T-helper 1 cell treated with Interleukin-12 subunit alpha and Interleukin-12 subunit beta and Interleukin-4 antibody, amounts not matched to agents 30 ng/mL and 1 ng/mL, for 36 hours (primary cell): ENCODE measurements at regions not wholly inside any gene's neighbourhood (a gene's known extent, or its start where the extent isn't known, plus 50 kb on each side); places are given as distances from the start of the nearest gene placed in this dataset.

Source experiments
- intact Hi-C: fragments of 100-400 bp; cut with micrococcal nuclease; formaldehyde crosslinking; loops from one replicate; pipeline ENCODE4 v1.15.1; 2024

DNA sequence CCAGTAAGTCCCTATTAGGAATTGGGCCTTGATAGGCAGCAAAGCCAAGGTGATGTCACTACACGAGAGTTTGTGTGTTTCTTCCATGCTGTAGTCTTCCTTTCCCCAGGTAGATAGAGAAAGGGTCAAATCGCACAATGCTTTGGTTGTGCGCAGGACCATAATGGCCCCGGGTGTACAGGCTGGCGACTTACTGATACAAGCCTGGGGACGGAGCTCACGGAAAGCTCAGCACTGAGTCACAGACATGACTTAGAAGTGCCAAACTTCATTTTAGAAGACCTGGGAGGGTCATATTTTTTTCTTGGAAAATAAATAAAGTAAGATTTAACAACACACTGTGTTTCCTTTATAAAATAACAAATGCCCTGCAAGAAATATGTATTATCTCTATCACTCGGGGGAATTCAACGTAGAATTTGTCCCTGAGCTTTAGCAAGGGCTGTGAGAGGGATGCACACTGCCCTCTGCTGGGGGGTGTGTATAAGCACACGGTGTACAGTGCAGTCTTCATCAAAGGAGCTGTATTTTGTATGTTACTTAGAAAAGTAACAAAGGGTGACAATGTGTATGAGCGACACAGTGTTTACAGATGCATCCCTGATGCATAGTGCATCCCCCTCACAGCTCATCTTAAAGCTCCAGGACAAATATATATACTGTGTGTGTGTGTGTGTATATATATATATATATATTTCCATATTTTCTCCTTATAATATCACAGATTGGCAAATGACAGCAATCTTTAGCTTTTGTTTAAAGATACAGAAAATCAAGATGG, 254.5 kb upstream of the VEGFC start:
- intact Hi-C loops = loop anchor here (1.0 to 10.0 kb wide), 3 partner anchors 257 to 1012 kb away; no protein-coding TSS in a partner anchor

DNA sequence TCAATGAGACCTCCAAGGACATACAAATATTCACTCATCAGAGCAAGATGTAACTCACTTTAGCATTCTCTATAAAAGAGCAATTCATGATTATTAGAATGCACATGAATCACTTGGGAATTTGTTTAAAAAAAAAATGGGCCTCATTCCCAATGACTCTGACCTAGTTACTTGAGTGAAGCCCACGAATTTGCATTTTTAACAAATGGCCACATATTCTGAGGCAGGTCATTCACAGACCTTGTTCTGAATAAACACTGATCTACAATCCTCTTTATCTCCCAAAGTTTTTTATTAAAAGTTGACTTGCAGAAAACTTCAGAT, 255.1 kb upstream of the VEGFC start:
- intact Hi-C loops = loop anchor here (1.0 to 10.0 kb wide), 3 partner anchors 258 to 1013 kb away; no protein-coding TSS in a partner anchor

DNA sequence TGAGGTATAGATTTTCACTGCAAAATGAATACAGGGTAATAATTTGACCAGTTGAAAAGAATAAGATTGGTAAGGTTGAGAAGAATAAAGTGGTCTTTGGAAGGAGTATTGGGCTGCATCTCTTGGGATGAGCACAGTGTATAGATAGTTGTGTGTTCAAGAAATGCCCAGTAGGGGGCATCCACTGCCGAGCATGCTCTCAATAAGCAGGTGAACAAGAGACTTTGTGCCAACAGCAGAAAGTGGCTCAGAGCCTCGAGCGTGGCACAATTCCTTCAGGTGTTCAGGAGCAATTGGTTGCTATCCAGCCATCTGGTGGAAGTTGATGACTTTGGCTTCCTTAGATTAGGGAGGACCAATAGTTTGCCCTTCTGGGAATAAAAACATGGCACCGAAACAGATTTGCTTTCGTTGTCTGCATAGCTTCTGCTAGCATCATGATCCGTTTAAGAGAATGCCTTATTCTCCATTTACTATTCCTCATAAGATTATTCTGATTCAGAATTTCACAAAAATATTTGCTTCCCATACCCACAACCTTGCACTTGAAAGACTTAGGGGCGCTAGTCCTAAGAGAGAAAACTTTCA, 258.1 kb upstream of the NEIL3 start:
- intact Hi-C loops = loop anchor here (1.0 to 2.0 kb wide), 3 partner anchors 199 to 675 kb away; no protein-coding TSS in a partner anchor

DNA sequence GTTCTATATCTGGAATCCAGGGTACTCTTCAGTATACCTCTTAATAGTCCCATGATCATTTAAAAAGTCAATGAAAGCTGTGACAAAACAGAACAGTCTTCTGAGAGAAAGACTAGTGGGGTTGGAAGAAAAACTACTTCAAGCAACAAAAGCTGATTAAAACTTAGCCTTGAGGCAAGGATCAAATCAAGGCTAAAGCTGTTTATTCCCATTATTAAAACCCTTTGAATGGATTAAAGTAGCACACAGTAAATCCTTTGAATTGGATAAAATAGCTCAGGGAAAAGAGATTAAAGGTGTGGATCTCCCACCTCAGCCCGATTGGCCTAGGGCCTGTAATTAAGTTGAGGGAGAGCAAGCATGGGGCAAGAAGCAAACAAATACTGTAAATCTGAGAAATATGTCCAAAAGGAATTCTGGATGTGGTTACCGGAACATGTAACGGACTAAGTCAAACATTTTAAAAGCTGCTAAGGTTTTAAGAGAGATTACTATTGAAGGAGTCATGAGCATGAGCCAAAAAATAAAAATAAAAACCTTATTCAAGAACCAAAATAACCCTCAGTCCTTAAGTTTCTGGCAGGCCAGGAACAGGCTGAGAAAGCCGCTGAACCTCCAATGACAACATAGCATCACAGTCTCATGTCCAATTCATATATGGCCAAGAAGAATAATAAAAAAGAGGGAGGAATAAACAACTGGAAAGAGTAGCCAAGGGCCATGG, 257.3 kb upstream of the NEIL3 start:
- intact Hi-C loops = no loop called here

DNA sequence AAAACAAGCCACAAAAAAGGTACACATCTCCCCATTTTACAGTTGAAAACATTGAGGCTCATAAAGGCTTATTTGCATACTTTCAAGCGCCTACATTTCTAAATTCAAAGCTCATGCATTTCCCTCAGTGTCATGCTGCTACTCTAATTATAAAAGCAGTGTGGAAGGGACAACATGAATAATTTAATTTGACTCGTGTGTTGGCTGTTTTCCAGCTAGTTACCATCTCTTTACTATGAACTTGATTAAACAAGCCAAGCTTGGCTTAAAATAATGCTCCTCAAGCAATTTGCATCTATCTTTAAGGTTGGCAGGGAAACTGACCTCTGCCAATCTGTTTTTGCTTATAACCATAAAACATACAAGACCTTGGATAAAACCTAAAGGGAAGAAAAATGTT, 252.5 kb upstream of the NEIL3 start:
- intact Hi-C loops = no loop called here

DNA sequence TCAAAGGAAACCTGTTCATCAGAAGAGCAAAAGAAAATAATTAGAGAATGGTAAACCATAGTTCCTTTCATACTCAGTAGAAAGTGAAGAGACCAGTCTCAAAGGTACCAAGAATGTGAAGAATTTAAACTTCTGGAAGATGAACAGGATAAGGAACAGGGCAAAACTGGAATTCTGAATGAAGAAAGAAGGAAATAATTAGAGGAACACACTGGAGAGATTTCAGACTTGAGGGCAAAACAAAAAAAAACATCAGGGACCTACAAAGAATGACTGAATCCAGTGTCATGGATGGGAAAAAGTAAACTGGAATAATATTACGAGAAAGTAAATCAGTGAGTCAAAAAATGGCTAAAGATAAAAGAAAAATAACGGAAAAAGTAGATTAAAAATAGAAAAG, 245.6 kb upstream of the NEIL3 start:
- intact Hi-C loops = no loop called here

DNA sequence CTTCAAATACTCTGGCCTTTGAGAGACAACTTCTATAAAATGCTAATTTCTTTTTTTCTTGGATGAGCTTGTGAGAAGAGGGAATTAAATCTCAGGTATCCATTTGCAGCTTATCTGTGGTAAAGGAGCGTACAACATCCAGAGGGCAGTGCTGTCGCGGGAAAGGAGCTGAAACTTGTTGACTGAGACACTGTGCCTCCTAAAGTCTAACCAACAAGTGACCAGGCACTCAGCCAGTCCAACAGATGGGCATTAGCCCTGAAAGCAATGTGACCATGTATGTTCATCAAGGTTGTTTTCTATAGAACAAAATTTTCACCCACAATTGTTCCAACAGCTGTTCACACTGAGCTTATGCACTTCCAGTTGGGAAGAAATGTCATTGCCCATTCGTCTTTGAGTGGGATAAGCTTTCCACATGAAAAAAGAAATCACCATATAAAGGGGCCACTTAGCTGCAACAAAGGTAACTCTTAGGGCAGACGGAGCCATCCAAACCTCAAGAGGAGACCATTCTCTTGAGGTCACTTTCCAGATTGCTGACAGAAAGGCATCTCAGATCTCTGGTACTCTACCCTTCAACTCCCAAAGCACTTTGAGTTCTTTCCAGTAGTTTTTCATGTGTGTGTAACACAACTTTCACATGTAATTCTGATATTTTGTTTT, 244.8 kb upstream of the NEIL3 start:
- intact Hi-C loops = no loop called here

DNA sequence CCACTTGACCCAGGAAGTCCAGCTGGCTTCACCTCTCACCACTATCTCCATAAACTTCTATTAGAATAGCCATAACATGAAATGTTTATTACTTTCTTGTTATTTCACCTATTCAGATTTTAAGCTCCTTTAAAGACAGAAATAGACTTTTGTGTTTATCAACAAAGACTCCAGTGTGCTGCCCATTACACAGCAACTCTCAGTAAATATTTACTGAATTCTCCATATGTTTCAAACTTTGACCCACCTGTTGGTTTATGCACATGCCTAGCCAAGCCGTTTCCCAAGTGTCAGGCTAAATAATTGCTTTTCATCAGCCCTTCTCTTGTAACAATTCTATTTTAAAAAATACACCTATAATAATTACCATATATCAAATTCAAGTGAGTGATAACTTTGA, 242.9 kb upstream of the NEIL3 start:
- intact Hi-C loops = no loop called here

DNA sequence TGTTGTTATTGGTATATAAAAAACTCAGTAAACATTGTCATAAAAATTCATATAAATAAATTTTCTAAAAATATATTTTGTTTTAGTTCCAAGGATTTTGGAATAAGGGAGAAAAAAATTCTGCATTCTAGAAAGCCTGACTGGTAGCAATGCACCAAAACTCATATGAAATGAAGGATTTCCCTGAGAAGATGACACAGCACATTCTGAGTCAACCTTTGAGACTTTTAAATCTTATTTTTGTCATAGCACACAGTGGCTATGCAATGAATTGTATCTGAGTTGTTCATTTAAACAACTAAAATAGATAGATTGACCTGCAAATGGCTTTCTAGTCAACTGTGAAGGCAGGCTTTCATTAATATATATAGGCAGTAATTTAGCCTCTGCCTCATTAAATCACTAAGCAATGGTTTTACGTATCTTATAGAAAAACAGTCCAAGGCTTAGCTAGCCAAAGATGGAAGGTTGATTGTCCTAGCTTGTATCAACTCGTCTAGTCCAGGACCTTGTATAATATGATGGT, 239.1 kb upstream of the NEIL3 start:
- intact Hi-C loops = no loop called here

DNA sequence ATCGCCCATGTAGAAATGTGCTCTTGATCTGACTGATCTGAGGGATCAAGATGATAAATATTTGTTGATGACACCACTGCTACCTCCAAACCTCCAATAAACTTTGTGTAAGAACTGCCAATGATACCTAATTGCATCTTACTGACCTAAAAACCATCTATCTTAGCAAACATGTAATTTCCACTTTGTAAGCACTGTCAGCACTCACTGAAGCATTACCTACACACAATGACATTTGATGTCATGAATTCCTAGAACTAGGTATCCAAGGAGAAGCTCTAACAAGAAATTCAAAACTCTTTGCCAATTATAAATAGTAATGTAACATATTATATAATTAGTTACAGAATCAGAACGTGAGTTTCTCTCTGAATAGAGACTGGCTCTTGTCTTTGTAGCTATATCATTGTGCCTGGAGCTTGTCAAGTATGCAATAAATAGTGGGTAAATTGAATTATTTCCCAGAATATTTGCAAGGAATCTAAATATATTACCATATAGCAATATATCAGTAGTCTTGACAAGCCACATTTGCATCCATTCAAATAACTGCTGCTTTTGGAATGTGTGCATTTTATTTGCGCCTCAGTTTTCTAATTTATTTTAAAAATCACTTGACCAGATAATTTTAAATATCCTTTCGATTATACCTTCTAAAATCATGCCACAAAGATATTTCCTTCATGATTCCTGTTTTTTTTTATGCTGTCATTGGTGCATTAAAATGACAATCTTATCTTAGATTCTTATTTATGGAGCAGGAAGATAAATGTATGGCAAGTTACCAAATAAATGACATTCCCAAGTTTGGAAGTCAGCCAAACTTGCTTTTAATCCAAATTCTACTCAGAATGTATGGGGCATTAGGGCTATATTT, 232.3 kb upstream of the NEIL3 start:
- intact Hi-C loops = no loop called here

DNA sequence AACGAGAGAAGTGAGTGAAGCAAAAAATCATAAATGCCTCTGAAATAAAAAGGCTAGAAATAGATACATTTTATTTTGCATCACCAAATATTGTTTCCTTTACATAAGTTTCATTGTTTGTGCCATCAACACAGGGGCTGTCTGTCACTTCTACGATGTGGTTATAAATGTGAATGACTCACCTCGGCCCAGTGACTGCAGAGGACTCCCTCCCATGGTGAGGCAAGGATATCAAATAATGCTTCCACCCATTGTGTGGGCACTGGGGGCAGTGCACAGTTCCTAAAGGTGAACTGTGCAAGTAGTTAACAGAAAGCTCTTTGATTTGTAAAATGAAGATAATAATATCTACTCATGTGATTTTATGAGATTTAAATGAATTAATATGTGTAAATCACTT, 230.3 kb upstream of the NEIL3 start:
- intact Hi-C loops = no loop called here

DNA sequence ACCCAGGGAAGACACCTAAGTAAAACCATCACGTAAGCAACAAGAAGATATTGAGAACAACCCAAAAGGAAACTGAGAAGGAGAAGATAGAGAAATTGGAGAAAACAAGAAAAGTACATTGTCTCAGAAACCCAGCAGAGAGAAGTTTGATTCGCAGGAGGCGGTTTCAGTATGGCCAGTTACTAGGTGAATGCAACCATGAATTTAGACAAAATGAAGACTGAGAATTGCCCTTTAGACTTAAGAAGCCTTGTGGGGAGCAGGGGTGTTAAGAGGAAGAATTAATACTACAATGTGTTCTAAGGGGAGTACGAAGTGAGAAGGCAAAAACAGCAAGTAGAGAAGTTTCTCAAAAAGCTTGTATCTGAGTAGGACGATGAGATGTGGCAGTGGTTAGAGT, 229.3 kb upstream of the NEIL3 start:
- intact Hi-C loops = no loop called here

DNA sequence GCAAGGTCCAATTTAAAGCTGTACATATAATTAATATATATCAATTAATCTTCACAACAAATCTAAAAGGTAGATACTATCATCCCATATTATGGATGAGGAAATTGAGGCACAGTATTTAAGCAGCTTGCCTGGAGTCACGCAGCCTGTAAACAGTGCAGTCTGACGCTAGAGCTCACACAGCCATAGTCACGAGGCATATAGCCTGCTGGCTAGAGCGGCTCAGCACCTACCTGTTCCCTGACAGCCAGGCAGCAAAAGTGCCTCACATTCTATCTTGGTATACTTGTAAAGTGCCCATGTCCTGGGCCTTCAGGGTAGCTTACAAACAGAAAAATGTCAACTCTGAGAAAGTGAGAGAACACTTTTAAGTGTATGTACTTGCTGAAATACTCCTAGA, 222.6 kb upstream of the NEIL3 start:
- intact Hi-C loops = no loop called here

DNA sequence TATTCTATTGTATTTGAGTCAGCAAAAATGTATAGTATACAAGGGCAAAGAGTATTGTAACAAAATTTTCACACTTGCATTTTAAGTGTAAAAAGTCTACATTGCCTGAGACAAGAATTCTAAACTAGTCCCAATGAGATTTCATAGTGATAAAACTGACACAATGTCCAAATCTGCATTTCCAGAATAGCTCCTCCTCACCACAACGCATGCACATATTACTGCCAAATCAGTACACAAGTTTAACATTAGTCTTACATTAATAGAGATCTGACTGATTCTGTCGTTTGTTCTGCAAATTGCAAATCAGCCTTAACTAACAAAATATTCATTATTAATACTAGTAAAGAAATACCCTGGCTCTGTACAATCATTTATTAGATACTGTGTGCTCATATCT, 222.2 kb upstream of the NEIL3 start:
- intact Hi-C loops = no loop called here

DNA sequence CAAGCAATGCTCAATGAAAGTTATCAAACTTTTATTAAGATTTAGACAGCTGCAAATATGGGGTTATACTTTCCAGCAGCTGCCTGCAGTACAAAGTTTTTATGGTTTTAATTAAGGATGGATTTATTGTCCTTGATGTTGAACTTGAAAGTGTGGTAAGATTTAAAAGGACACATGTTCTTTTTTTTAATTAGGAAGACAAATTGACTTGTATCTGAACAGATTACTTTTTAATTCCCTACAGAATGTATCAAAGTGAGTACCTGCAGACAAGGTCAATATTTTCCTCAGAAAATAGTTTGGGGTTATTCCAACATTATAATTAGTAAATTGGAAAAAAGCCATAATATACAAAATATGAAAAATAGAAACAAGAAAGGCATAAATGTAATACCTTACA, 218.2 kb upstream of the NEIL3 start:
- intact Hi-C loops = loop anchor here (5.0 kb wide), 1 partner anchor 111 kb away; no protein-coding TSS in a partner anchor

DNA sequence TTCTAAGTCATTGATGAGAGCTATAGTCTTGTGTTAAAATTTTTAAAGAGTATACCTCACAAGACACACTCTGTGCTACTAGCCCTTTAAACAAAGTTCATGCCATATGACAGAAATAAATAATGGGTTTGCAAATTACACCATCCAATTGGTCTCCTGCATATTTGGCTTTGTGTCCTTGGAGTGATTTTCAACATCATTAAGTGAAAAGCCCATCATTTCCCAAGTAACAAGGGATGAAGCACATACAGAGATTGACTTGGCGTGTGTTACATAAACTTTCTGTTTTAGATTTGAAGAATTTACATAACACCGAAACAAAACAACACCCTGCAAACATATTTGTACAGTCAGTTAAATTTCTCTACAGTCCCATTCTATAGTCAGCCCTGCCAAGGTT, 216.9 kb upstream of the NEIL3 start:
- intact Hi-C loops = loop anchor here (5.0 kb wide), 1 partner anchor 109 kb away; no protein-coding TSS in a partner anchor

DNA sequence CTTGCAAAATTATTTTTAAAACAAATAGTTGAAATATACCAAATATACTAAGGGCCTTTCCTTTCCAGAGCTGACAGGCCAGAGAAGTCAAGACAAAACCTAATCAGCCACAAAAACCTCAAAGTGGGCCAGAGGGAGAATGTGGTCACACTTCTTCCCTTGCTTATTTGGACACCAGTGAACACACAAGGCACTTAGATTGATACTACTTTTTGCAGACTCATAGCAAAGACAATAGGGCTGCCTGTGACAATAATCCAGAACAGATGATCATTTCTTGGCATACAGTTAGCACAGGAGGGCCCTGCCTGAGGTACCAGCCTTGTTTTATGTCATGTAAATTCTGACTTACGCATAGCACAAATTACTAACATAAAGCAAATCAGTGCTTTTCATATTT, 215.7 kb upstream of the NEIL3 start:
- intact Hi-C loops = loop anchor here (5.0 kb wide), 1 partner anchor 108 kb away; no protein-coding TSS in a partner anchor

DNA sequence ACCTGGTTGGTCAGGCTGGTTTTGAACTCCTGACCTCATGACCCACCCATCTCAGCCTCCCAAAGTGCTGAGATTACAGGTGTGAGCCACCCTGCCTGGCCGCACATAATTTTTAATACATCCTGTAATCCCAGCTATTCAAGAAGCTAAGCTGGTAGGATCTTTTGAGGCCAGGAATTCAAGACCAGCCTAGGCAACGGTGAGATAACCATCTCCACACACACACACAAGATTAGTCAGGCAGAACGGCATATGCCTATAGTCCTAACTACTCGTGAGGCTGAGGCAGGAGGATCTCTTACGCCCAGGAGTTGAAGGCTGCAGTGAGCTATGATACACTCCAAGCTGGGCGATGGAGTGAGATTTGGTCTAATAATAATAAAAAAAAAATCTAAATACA, 212.4 kb upstream of the NEIL3 start:
- intact Hi-C loops = no loop called here

DNA sequence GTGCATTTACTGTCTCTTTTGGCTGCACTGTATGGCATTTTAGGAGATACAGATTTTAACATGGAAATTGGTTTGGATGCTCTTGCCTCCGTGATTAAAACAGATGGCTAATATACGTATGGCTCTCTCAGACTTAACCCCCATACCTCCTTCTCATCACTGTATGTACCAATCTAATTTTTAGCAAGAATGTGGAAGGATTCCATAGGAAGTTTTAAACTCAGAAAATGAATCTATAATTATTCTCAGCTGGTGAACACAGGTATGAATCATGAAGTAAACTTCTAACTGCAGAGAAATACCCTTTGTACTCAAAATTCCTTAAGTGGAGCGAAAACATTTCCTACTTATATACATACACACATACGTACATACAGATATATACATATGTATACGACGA, 210.5 kb upstream of the NEIL3 start:
- intact Hi-C loops = no loop called here

DNA sequence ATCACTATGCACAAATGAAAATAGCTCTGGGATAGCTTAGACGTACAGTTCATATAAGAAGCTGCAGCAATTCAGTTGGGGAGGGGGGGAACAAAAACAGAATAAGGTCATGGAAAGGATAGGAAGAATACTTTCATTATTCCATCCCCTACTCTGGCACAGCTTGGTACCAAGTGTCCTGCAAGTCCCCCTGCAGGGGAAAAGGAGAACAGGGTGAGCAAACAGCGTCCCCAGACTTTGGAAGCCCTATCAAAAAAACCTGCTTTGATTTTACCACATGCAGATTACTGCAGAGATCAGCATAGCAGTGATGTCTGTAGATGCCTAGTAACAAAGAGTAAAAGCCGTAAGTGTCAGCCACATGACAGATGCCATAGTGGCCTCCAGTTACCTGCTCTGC, 209.4 kb upstream of the NEIL3 start:
- intact Hi-C loops = no loop called here

DNA sequence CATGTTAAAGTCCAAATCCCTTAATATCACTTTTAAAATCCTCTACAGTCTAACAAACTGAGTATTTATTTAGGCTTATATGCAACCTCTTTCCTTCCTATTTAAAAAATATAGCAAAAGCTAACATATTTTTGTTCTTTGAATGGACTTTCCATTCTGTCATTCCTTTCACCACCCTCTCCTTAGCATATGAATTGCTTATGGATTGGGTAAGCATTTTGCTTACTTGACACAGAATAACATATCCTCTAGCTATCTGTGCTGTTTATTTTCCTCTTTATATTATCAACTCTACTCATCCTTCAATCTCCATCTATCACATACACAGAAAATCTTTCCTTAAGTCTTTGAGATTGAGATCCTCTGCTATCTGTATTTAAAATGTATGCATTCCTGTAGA, 206.1 kb upstream of the NEIL3 start:
- intact Hi-C loops = no loop called here
